ENCODE measurements at regions not wholly inside any gene's neighbourhood (a gene's known extent, or its start where the extent isn't known, plus 50 kb on each side); places are given as distances from the start of the nearest gene placed in this dataset.

DNA sequence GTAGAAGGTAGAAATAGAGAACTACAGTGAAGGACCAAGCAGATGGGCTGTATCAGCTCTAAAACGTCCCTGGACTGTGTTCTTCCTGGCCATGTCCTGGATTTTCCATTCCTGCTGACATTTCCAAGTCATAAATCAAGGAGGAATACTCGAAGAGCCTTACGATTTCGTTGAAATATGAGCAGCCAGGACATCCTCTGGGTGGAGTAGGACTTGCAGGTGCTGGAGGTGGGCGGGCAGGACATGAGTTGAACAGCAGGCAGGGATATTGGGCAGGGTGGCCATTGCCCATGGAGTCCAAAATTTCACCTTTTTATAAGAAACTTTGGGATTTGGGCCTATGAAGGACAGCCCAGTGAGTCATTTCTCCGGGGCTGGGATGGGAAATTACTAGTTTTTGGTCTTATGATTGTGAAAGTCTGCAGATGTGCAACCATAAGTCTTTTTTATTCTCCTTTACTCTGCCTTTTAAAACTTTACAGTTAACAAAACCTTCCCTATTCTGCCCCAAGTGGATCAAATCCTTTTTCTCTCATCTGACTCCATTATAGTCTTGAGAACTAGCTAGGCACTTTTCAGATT, 88.8 kb downstream of the TMX1 start:
- TF ChIP-seq ZNF274 (IDR thresholded peaks at IDR 0.05; ENCODE audit: low read depth, low read length) (no peak), YY1 (IDR thresholded peaks at IDR 0.05; ENCODE audit: insufficient read depth, insufficient read length) (no peak), SUZ12 (IDR thresholded peaks at IDR 0.05; ENCODE audit: extremely low read depth, insufficient read depth, insufficient read length) (no peak)
